ENCODE measurements at regions not wholly inside any gene's neighbourhood (a gene's known extent, or its start where the extent isn't known, plus 50 kb on each side); places are given as distances from the start of the nearest gene placed in this dataset.

GRCh38 chr15:93968773-93969172, 262.6 kb upstream of the MCTP2 start:
- no peak for TF ChIP-seq CTCF (conservative IDR thresholded peaks at IDR 0.05; ENCODE audit: low read length)
- TF ChIP-seq EZH2phosphoT487 (IDR thresholded peaks at IDR 0.05; ENCODE audit: borderline replicate concordance) = no peak

All from Loucy (cell line).